WTC11 (cell line): ENCODE measurements at regions not wholly inside any gene's neighbourhood (a gene's known extent, or its start where the extent isn't known, plus 50 kb on each side); places are given as distances from the start of the nearest gene placed in this dataset.

Experiments
- ESRRA ChIP-seq: sonication (generic); formaldehyde crosslinking; IDR thresholded peaks from 2 replicates; pipeline ENCODE4 v1.8.1; 2022; ENCODE audit warnings: mild to moderate bottlenecking, missing genetic modification reagents, borderline replicate concordance
- JUN ChIP-seq: sonication (generic); formaldehyde crosslinking; IDR thresholded peaks from 2 replicates; pipeline ENCODE4 v1.8.0; 2023; ENCODE audit warnings: mild to moderate bottlenecking, missing genetic modification reagents
- MYBL2 ChIP-seq: sonication (generic); formaldehyde crosslinking; IDR thresholded peaks from 2 replicates; pipeline ENCODE4 v1.8.1; 2023; ENCODE audit warnings: mild to moderate bottlenecking, moderate library complexity, missing genetic modification reagents
- NFYB ChIP-seq: sonication (generic); formaldehyde crosslinking; conservative IDR thresholded peaks from 2 replicates; pipeline ENCODE4 v1.8.0; 2022; ENCODE audit warnings: low read depth, missing genetic modification reagents
- NR2C2 ChIP-seq: sonication (generic); formaldehyde crosslinking; IDR thresholded peaks from 2 replicates; pipeline ENCODE4 v1.8.0; 2022; ENCODE audit warnings: mild to moderate bottlenecking, missing genetic modification reagents
- TCF7 ChIP-seq: sonication (generic); formaldehyde crosslinking; IDR thresholded peaks from 2 replicates; pipeline ENCODE4 v1.8.0; 2022; ENCODE audit warnings: mild to moderate bottlenecking, low read depth, missing genetic modification reagents, moderate library complexity
- ZNF138 ChIP-seq: sonication (generic); formaldehyde crosslinking; conservative IDR thresholded peaks from 2 replicates; pipeline ENCODE4 v1.8.1; 2022; ENCODE audit warnings: mild to moderate bottlenecking, moderate library complexity, missing genetic modification reagents
- ZNF423 ChIP-seq: fragments of 250-450 bp; sonication (Bioruptor Pico); IDR thresholded peaks from 2 replicates; pipeline ENCODE4 v2.1.2; 2022; ENCODE audit warnings: mild to moderate bottlenecking, moderate library complexity
- TF ChIP-seq, protein P1 (sequence below): sonication (generic); formaldehyde crosslinking; IDR thresholded peaks from 2 replicates; pipeline ENCODE4 v1.8.0; 2022; ENCODE audit warnings: mild to moderate bottlenecking, missing genetic modification reagents
- TF ChIP-seq, protein P2 (sequence below): fragments of 200-600 bp; IDR thresholded peaks from 2 replicates; pipeline ENCODE4 v1.8.0; 2022; ENCODE audit warnings: antibody characterized with exemption
- TF ChIP-seq, protein P3 (sequence below): sonication (generic); formaldehyde crosslinking; IDR thresholded peaks from 2 replicates; pipeline ENCODE4 v1.8.0; 2022; ENCODE audit warnings: missing genetic modification reagents
- TF ChIP-seq, protein P4 (sequence below): sonication (generic); formaldehyde crosslinking; conservative IDR thresholded peaks from 2 replicates; pipeline ENCODE4 v1.8.1; 2023; ENCODE audit warnings: mild to moderate bottlenecking, low read depth, missing genetic modification reagents, moderate library complexity
- TF ChIP-seq, protein P5 (sequence below): sonication (generic); formaldehyde crosslinking; IDR thresholded peaks from 2 replicates; pipeline ENCODE4 v1.8.1; 2023; ENCODE audit warnings: mild to moderate bottlenecking, missing genetic modification reagents, moderate library complexity
- TF ChIP-seq, protein P6 (sequence below): sonication (generic); formaldehyde crosslinking; IDR thresholded peaks from 2 replicates; pipeline ENCODE4 v1.8.1; 2022; ENCODE audit warnings: low read depth, missing genetic modification reagents, borderline replicate concordance

DNA sequence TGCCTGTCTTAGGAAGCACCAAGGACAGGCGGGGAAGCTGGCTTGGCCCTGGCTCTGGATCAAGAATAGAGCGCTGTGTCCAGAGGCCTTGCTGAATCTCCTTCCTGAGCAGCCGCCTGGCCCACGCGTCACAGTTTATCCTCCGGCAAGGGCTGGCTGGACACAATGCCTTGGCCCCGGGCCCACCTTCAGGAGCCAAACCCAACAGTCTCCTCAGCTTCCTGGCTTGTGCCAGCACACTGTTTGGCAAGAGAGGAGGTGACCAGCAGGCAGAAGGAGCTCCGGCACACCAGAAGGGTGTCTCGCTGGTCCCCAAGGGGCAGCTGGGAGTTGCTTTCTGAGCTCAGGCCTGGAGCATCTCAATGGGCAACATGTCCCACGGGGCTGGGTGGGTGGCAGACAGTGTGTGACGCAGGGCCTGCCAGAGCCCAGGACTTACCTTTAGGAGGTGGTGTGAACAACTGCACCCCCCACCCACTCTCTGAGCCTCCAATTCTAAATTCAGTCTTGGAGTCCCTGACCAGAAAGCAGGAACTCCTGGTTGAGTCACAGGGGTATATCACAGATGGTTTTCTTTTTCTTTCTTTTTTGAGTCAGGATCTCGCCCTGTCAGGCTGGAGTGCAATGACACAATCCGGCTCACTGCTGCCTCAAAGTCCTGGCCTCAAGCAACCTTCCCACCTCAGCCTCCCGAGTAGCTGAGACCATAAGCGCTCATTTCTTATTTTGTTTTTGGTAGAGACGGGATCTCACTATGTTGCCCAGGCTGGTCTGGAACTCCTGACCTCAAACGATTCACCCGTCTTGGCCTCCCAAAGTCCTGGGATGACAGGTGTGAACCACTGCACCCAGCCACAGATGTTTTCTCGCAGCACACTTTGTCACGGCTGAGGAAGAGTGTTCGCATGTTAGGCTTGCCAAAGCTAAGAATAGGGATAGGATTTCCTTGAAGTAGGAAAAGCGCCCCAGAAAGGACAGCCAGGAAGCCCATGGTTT lies 361.2 kb downstream of the BCOR start:
- TF ChIP-seq, protein P1, sequence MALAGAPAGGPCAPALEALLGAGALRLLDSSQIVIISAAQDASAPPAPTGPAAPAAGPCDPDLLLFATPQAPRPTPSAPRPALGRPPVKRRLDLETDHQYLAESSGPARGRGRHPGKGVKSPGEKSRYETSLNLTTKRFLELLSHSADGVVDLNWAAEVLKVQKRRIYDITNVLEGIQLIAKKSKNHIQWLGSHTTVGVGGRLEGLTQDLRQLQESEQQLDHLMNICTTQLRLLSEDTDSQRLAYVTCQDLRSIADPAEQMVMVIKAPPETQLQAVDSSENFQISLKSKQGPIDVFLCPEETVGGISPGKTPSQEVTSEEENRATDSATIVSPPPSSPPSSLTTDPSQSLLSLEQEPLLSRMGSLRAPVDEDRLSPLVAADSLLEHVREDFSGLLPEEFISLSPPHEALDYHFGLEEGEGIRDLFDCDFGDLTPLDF (CRISPR knock-in tag) = no peak
- TF ChIP-seq, protein P2, sequence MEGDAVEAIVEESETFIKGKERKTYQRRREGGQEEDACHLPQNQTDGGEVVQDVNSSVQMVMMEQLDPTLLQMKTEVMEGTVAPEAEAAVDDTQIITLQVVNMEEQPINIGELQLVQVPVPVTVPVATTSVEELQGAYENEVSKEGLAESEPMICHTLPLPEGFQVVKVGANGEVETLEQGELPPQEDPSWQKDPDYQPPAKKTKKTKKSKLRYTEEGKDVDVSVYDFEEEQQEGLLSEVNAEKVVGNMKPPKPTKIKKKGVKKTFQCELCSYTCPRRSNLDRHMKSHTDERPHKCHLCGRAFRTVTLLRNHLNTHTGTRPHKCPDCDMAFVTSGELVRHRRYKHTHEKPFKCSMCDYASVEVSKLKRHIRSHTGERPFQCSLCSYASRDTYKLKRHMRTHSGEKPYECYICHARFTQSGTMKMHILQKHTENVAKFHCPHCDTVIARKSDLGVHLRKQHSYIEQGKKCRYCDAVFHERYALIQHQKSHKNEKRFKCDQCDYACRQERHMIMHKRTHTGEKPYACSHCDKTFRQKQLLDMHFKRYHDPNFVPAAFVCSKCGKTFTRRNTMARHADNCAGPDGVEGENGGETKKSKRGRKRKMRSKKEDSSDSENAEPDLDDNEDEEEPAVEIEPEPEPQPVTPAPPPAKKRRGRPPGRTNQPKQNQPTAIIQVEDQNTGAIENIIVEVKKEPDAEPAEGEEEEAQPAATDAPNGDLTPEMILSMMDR = no peak
- TF ChIP-seq ZNF423 (CRISPR knock-in tag) = no peak
- TF ChIP-seq, protein P3, sequence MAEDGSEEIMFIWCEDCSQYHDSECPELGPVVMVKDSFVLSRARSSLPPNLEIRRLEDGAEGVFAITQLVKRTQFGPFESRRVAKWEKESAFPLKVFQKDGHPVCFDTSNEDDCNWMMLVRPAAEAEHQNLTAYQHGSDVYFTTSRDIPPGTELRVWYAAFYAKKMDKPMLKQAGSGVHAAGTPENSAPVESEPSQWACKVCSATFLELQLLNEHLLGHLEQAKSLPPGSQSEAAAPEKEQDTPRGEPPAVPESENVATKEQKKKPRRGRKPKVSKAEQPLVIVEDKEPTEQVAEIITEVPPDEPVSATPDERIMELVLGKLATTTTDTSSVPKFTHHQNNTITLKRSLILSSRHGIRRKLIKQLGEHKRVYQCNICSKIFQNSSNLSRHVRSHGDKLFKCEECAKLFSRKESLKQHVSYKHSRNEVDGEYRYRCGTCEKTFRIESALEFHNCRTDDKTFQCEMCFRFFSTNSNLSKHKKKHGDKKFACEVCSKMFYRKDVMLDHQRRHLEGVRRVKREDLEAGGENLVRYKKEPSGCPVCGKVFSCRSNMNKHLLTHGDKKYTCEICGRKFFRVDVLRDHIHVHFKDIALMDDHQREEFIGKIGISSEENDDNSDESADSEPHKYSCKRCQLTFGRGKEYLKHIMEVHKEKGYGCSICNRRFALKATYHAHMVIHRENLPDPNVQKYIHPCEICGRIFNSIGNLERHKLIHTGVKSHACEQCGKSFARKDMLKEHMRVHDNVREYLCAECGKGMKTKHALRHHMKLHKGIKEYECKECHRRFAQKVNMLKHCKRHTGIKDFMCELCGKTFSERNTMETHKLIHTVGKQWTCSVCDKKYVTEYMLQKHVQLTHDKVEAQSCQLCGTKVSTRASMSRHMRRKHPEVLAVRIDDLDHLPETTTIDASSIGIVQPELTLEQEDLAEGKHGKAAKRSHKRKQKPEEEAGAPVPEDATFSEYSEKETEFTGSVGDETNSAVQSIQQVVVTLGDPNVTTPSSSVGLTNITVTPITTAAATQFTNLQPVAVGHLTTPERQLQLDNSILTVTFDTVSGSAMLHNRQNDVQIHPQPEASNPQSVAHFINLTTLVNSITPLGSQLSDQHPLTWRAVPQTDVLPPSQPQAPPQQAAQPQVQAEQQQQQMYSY (CRISPR knock-in tag) = no peak
- no peak for TF ChIP-seq NR2C2 (CRISPR knock-in tag)
- TF ChIP-seq NFYB (CRISPR knock-in tag) = no peak
- TF ChIP-seq ESRRA (CRISPR knock-in tag) = no peak
- no peak for TF ChIP-seq JUN (CRISPR knock-in tag)
- TF ChIP-seq, protein P4, sequence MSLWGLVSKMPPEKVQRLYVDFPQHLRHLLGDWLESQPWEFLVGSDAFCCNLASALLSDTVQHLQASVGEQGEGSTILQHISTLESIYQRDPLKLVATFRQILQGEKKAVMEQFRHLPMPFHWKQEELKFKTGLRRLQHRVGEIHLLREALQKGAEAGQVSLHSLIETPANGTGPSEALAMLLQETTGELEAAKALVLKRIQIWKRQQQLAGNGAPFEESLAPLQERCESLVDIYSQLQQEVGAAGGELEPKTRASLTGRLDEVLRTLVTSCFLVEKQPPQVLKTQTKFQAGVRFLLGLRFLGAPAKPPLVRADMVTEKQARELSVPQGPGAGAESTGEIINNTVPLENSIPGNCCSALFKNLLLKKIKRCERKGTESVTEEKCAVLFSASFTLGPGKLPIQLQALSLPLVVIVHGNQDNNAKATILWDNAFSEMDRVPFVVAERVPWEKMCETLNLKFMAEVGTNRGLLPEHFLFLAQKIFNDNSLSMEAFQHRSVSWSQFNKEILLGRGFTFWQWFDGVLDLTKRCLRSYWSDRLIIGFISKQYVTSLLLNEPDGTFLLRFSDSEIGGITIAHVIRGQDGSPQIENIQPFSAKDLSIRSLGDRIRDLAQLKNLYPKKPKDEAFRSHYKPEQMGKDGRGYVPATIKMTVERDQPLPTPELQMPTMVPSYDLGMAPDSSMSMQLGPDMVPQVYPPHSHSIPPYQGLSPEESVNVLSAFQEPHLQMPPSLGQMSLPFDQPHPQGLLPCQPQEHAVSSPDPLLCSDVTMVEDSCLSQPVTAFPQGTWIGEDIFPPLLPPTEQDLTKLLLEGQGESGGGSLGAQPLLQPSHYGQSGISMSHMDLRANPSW (CRISPR knock-in tag) = no peak
- TF ChIP-seq, protein P5, sequence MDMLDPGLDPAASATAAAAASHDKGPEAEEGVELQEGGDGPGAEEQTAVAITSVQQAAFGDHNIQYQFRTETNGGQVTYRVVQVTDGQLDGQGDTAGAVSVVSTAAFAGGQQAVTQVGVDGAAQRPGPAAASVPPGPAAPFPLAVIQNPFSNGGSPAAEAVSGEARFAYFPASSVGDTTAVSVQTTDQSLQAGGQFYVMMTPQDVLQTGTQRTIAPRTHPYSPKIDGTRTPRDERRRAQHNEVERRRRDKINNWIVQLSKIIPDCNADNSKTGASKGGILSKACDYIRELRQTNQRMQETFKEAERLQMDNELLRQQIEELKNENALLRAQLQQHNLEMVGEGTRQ (CRISPR knock-in tag) = no peak
- TF ChIP-seq, protein P6, sequence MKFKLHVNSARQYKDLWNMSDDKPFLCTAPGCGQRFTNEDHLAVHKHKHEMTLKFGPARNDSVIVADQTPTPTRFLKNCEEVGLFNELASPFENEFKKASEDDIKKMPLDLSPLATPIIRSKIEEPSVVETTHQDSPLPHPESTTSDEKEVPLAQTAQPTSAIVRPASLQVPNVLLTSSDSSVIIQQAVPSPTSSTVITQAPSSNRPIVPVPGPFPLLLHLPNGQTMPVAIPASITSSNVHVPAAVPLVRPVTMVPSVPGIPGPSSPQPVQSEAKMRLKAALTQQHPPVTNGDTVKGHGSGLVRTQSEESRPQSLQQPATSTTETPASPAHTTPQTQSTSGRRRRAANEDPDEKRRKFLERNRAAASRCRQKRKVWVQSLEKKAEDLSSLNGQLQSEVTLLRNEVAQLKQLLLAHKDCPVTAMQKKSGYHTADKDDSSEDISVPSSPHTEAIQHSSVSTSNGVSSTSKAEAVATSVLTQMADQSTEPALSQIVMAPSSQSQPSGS (CRISPR knock-in tag) = no peak
- TF ChIP-seq MYBL2 (CRISPR knock-in tag) = no peak
- TF ChIP-seq TCF7 (CRISPR knock-in tag) = no peak
- no peak for TF ChIP-seq ZNF138
